ENCODE measurements at regions not wholly inside any gene's neighbourhood (a gene's known extent, or its start where the extent isn't known, plus 50 kb on each side); places are given as distances from the start of the nearest gene placed in this dataset.

DNA sequence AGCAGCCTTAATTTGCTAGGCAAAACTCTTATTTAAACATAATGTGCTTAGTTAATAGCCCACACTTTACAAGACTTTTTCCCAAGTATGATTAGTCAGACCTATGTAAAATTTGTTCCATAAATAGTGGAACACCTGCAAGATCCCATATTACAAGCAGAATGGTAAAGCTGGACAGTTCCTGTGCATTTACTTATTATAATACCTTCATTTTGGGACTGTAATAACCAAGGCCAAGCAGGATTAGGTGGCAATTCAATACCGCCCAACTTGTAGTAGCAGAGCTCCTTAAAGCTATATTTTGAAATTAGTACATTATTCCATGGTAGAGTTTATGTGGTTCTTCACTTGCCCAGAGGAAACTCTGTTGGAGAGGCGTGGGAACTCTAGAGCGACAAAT lies 431.5 kb upstream of the MMADHC start:
- DNase-seq = no peak
- 93 to 95% methylated on average over 3 of the region's 3 CpGs for WGBS, 2 donors
- intact Hi-C loops (cut with DNase I; ENCODE audit: low total_unique reads) = no loop called here
- TF ChIP-seq POLR2A (IDR thresholded peaks at IDR 0.05) = no peak
- TF ChIP-seq, protein P1, sequence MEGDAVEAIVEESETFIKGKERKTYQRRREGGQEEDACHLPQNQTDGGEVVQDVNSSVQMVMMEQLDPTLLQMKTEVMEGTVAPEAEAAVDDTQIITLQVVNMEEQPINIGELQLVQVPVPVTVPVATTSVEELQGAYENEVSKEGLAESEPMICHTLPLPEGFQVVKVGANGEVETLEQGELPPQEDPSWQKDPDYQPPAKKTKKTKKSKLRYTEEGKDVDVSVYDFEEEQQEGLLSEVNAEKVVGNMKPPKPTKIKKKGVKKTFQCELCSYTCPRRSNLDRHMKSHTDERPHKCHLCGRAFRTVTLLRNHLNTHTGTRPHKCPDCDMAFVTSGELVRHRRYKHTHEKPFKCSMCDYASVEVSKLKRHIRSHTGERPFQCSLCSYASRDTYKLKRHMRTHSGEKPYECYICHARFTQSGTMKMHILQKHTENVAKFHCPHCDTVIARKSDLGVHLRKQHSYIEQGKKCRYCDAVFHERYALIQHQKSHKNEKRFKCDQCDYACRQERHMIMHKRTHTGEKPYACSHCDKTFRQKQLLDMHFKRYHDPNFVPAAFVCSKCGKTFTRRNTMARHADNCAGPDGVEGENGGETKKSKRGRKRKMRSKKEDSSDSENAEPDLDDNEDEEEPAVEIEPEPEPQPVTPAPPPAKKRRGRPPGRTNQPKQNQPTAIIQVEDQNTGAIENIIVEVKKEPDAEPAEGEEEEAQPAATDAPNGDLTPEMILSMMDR (IDR thresholded peaks at IDR 0.05) = no peak
- H3K36me3 ChIP-seq (ENCODE audit: low read depth, missing control alignments) = no peaks in the 10 kb centered on the region
- H3K9me3 ChIP-seq = no peaks in the 10 kb centered on the region
- H3K4me3 ChIP-seq = no peak overlapping the region
- no peak overlapping the region for H3K27ac ChIP-seq
- no peaks in the 10 kb centered on the region for H3K27me3 ChIP-seq
- H3K4me1 ChIP-seq = no peaks in the 10 kb centered on the region

DNA sequence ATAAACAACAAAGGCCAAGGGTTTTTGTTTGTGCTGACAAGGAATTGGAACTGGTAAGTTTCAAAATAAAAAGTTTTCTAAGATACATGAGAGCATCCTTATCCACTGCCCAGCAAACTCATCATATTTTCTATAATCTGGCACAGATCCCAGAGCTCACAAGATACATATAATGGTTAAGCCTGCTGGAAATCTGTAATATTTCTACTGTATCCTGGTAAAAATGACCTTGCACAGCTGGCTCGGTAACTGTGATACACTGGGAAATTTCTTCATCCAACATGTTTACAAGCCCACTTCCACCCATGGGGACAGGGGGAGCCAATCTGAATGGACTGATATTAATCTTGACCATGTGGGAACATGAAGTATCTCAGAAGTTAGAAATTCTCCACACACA lies 425.4 kb upstream of the MMADHC start:
- Histone ChIP-seq H3K36me3 (ENCODE audit: low read depth, missing control alignments) (no peaks in the 10 kb centered on the region), H3K4me1 (no peaks in the 10 kb centered on the region), H3K9me3 (no peaks in the 10 kb centered on the region), H3K27ac (no peak overlapping the region), H3K4me3 (no peak overlapping the region), H3K27me3 (no peaks in the 10 kb centered on the region)
- no peak for DNase-seq
- WGBS, 2 donors = 30 to 50% methylated on average over 1 of the region's 1 CpG
- intact Hi-C loops (cut with DNase I; ENCODE audit: low total_unique reads) = no loop called here
- TF ChIP-seq POLR2A (IDR thresholded peaks at IDR 0.05) = no peak
- TF ChIP-seq, protein P1 (IDR thresholded peaks at IDR 0.05) = no peak

DNA sequence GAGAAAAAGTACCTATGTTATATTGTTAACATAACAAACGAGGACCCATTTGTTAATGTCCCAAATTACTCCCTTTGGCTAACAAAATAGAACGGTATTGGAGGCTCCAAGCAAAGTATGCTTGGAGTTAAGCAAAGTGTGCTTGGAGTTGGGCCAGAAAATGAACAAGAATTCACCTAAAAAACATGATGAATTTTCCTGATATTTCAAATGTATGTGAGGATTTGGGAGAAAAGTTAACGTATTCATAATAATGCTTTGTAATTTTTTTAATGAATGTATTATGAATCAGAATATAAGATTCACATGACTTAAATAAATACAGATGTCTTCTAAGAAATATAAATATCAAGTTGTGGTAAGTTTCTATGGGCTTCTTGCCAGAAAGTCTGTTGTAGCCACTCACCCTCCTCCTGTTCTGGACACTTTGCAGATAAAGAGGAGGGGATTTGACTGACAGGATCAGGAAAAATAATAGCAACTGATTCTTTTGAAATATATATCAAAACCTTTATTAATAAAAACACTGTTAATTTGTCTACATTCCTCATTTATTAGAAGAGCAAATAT lies 423.7 kb upstream of the MMADHC start:
- no peak for DNase-seq
- intact Hi-C loops (cut with DNase I; ENCODE audit: low total_unique reads) = no loop called here
- no peaks in the 10 kb centered on the region for H3K9me3 ChIP-seq
- H3K4me3 ChIP-seq = no peak overlapping the region
- H3K4me1 ChIP-seq = no peaks in the 10 kb centered on the region
- H3K27ac ChIP-seq = no peak overlapping the region
- no peaks in the 10 kb centered on the region for H3K27me3 ChIP-seq
- no peaks in the 10 kb centered on the region for H3K36me3 ChIP-seq (ENCODE audit: low read depth, missing control alignments)
- 62 to 67% methylated on average over 3 of the region's 3 CpGs for WGBS, 2 donors
- no peak for TF ChIP-seq POLR2A (IDR thresholded peaks at IDR 0.05)
- TF ChIP-seq, protein P1 (IDR thresholded peaks at IDR 0.05) = no peak

DNA sequence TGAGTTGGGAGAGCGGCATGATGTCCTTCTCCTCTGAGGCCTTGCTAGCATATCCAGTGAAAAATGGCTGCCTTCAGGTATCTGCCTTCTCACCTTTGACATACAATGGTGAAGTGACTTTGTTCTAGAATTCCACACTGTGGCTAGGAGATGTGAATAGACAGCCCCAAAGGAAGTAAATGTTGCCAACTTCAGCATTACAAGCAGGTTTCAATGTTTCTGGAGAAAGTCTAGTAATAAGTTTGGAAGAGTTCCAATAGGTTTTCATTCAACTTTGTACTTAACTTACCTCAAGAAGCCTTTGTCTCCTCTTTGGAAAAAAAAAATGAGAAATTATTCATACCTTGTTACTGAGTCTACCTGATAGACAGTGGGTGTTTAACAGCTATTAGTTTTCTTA lies 421.3 kb upstream of the MMADHC start:
- 77 to 100% methylated on average over 1 of the region's 1 CpG for whole genome bisulfite sequencing, 2 donors
- no peak for DNase-seq
- no peak for TF ChIP-seq POLR2A (IDR thresholded peaks at IDR 0.05)
- TF ChIP-seq, protein P1 (IDR thresholded peaks at IDR 0.05) = no peak
- H3K4me3 ChIP-seq = no peak overlapping the region
- no peaks in the 10 kb centered on the region for H3K4me1 ChIP-seq
- H3K27me3 ChIP-seq = no peaks in the 10 kb centered on the region
- no peak overlapping the region for H3K27ac ChIP-seq
- H3K36me3 ChIP-seq (ENCODE audit: low read depth, missing control alignments) = no peaks in the 10 kb centered on the region
- H3K9me3 ChIP-seq = no peaks in the 10 kb centered on the region
- intact Hi-C loops (cut with DNase I; ENCODE audit: low total_unique reads) = no loop called here

DNA sequence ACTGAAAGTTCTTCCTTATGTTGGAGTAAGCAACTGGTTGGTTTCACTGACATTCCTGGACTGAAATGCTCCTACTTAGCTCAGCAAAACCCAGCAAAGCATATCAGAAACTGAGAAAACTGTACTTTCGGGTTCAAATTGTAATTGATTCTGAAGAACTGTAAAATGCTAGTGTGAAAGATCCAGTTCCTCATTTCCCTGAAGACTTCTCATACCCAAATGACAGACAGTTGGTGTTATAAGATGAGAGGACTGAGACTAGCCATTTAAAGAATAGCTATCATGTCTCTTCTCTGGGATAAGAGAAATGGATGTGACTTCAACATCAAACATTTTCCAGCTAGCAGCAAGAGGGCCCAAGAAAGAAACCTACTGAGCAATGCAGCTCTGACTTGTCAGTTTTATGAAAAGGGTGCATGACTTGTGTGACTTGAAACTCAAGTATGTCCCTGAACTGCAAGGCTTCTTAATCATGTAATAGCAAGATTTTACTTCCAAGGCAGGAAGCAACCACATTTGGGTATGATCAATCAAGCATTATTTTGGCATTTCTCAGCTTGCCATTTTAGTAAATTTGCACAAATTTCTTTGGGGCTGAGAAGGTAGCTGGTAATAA lies 420.3 kb upstream of the MMADHC start:
- Histone ChIP-seq H3K27ac (no peak overlapping the region), H3K4me1 (no peaks in the 10 kb centered on the region), H3K4me3 (no peak overlapping the region), H3K27me3 (no peaks in the 10 kb centered on the region), H3K9me3 (no peaks in the 10 kb centered on the region), H3K36me3 (ENCODE audit: low read depth, missing control alignments) (no peaks in the 10 kb centered on the region)
- no peak for DNase-seq
- intact Hi-C loops (cut with DNase I; ENCODE audit: low total_unique reads) = no loop called here
- TF ChIP-seq, protein P1 (IDR thresholded peaks at IDR 0.05) = no peak
- no peak for TF ChIP-seq POLR2A (IDR thresholded peaks at IDR 0.05)
- 77 to 100% methylated on average over 1 of the region's 1 CpG for WGBS, 2 donors
